HEK293 (cell line): ENCODE measurements at regions not wholly inside any gene's neighbourhood (a gene's known extent, or its start where the extent isn't known, plus 50 kb on each side); places are given as distances from the start of the nearest gene placed in this dataset.

Source experiments
- CTCF ChIA-PET: fragments of 350-600 bp; formaldehyde crosslinking; extraction: SDS; loops from one replicate; lab custom pipeline; 2021; ENCODE audit warnings: antibody characterized with exemption; lab: Yijun Ruan, JAX
- POLR2A ChIA-PET: fragments of 300-600 bp; formaldehyde crosslinking; extraction: SDS; loops from one replicate; lab custom pipeline; 2020; ENCODE audit warnings: antibody characterized with exemption, inconsistent platforms; lab: Yijun Ruan, JAX
- H3K27ac ChIP-seq: fragments of 200-500 bp; sonication (Bioruptor generic); 2 replicates; pipeline ENCODE4 v1.5.1; 2014; ENCODE audit warnings: low read depth, low read length, control low read depth, inconsistent platforms; ENCODE audit errors: extremely low read depth
- H3K36me3 ChIP-seq, 2 experiments: fragments of 200-500 bp in 1 of 2; sonication (Bioruptor generic) in 1 of 2; 1 replicate in 1 of 2; 2 replicates in 1 of 2; pipeline ENCODE4 v1.5.1; 2014 to 2017; ENCODE audit warnings: inconsistent platforms in 2 of 2, low read length in 2 of 2; ENCODE audit not compliant: control insufficient read depth in 2 of 2, insufficient read depth in 1 of 2
- H3K4me1 ChIP-seq: fragments of 200-500 bp; sonication (Bioruptor generic); 2 replicates; pipeline ENCODE4 v1.5.1; 2014; ENCODE audit warnings: mild to moderate bottlenecking, low read length, inconsistent platforms; ENCODE audit not compliant: control insufficient read depth, insufficient read depth
- H3K4me3 ChIP-seq: 2 replicates; pipeline ENCODE4 v1.5.1; 2011; ENCODE audit warnings: low read depth, mild to moderate bottlenecking, control low read depth, low read length, moderate library complexity
- H3K9me3 ChIP-seq: fragments of 200-500 bp; sonication (Bioruptor generic); 2 replicates; pipeline ENCODE4 v1.5.1; 2014; ENCODE audit warnings: low read depth, low read length, inconsistent platforms; ENCODE audit not compliant: control insufficient read depth, insufficient read depth
- MEIS1 ChIP-seq: sonication (generic); formaldehyde crosslinking; IDR thresholded peaks from 2 replicates; pipeline ENCODE4 v1.8.1; 2022; ENCODE audit warnings: missing genetic modification reagents, mild to moderate bottlenecking, borderline replicate concordance
- MYNN ChIP-seq: fragments of 450-650 bp; formaldehyde crosslinking; IDR thresholded peaks from 2 replicates; pipeline ENCODE4 v1.5.1; 2016; ENCODE audit warnings: missing biosample characterization, missing genetic modification characterization, borderline replicate concordance
- SP7 ChIP-seq: fragments of 450-650 bp; formaldehyde crosslinking; IDR thresholded peaks from 2 replicates; pipeline ENCODE4 v1.5.1; 2016; ENCODE audit warnings: missing biosample characterization, missing genetic modification characterization
- ZBTB1 ChIP-seq: fragments of 450-650 bp; formaldehyde crosslinking; IDR thresholded peaks from 2 replicates; pipeline ENCODE4 v1.5.1; 2016; ENCODE audit warnings: missing biosample characterization, missing genetic modification characterization
- ZBTB17 ChIP-seq: fragments of 450-650 bp; formaldehyde crosslinking; IDR thresholded peaks from 2 replicates; pipeline ENCODE4 v1.5.1; 2016; ENCODE audit warnings: missing biosample characterization, missing genetic modification characterization
- ZBTB20 ChIP-seq: fragments of 450-650 bp; formaldehyde crosslinking; IDR thresholded peaks from 2 replicates; pipeline ENCODE4 v1.5.1; 2016; ENCODE audit warnings: missing biosample characterization, missing genetic modification characterization
- ZEB2 ChIP-seq: fragments of 450-650 bp; formaldehyde crosslinking; IDR thresholded peaks from 2 replicates; pipeline ENCODE4 v1.5.1; 2016; ENCODE audit warnings: missing biosample characterization, missing genetic modification characterization
- ZFP37 ChIP-seq: fragments of 450-650 bp; formaldehyde crosslinking; IDR thresholded peaks from 2 replicates; pipeline ENCODE4 v1.5.1; 2016; ENCODE audit warnings: missing biosample characterization, missing genetic modification characterization
- ZNF10 ChIP-seq: fragments of 450-650 bp; formaldehyde crosslinking; IDR thresholded peaks from 2 replicates; pipeline ENCODE4 v1.5.1; 2017; ENCODE audit warnings: missing biosample characterization, missing genetic modification characterization
- ZNF114 ChIP-seq: fragments of 450-650 bp; formaldehyde crosslinking; IDR thresholded peaks from 2 replicates; pipeline ENCODE4 v1.5.0; 2017; ENCODE audit warnings: missing biosample characterization, missing genetic modification characterization
- ZNF132 ChIP-seq: fragments of 450-650 bp; formaldehyde crosslinking; IDR thresholded peaks from 2 replicates; pipeline ENCODE4 v1.5.1; 2017; ENCODE audit warnings: missing biosample characterization, missing genetic modification characterization, borderline replicate concordance
- ZNF133 ChIP-seq: fragments of 450-650 bp; formaldehyde crosslinking; IDR thresholded peaks from 2 replicates; pipeline ENCODE4 v1.5.1; 2016; ENCODE audit warnings: missing biosample characterization, missing genetic modification characterization
- ZNF138 ChIP-seq: fragments of 450-650 bp; formaldehyde crosslinking; IDR thresholded peaks from 2 replicates; pipeline ENCODE4 v1.5.1; 2016; ENCODE audit warnings: missing biosample characterization, missing genetic modification characterization, borderline replicate concordance
- ZNF16 ChIP-seq: fragments of 450-650 bp; formaldehyde crosslinking; IDR thresholded peaks from 2 replicates; pipeline ENCODE4 v1.5.1; 2016; ENCODE audit warnings: low read depth, missing biosample characterization, missing genetic modification characterization
- ZNF184 ChIP-seq: fragments of 450-650 bp; IDR thresholded peaks from 2 replicates; pipeline ENCODE4 v1.5.1; 2018; ENCODE audit warnings: missing biosample characterization, mild to moderate bottlenecking, missing genetic modification characterization
- ZNF350 ChIP-seq: fragments of 450-650 bp; formaldehyde crosslinking; IDR thresholded peaks from 2 replicates; pipeline ENCODE4 v1.5.0; 2017; ENCODE audit warnings: missing biosample characterization, mild to moderate bottlenecking, missing genetic modification characterization
- ZNF394 ChIP-seq: fragments of 450-650 bp; formaldehyde crosslinking; IDR thresholded peaks from 2 replicates; pipeline ENCODE4 v1.5.1; 2016; ENCODE audit warnings: missing biosample characterization, missing genetic modification characterization, mild to moderate bottlenecking, moderate library complexity, borderline replicate concordance
- ZNF416 ChIP-seq: fragments of 450-650 bp; formaldehyde crosslinking; IDR thresholded peaks from 2 replicates; pipeline ENCODE4 v1.5.1; 2016; ENCODE audit warnings: missing biosample characterization, missing genetic modification characterization
- ZNF521 ChIP-seq: fragments of 450-650 bp; formaldehyde crosslinking; IDR thresholded peaks from 2 replicates; pipeline ENCODE4 v1.5.1; 2017; ENCODE audit warnings: missing biosample characterization, mild to moderate bottlenecking, missing genetic modification characterization
- ZNF560 ChIP-seq: fragments of 450-650 bp; formaldehyde crosslinking; IDR thresholded peaks from 2 replicates; pipeline ENCODE4 v1.5.1; 2017; ENCODE audit warnings: missing biosample characterization, missing genetic modification characterization, borderline replicate concordance
- ZNF596 ChIP-seq: fragments of 450-650 bp; IDR thresholded peaks from 2 replicates; pipeline ENCODE4 v1.5.0; 2018; ENCODE audit warnings: missing biosample characterization, mild to moderate bottlenecking, missing genetic modification characterization, moderate library complexity
- ZNF701 ChIP-seq: fragments of 450-650 bp; formaldehyde crosslinking; IDR thresholded peaks from 2 replicates; pipeline ENCODE4 v1.5.1; 2016; ENCODE audit warnings: missing biosample characterization, missing genetic modification characterization
- ZXDB ChIP-seq: fragments of 450-650 bp; formaldehyde crosslinking; IDR thresholded peaks from 2 replicates; pipeline ENCODE4 v1.5.1; 2016; ENCODE audit warnings: missing biosample characterization, missing genetic modification characterization
- TF ChIP-seq, protein P1 (sequence below): fragments of 450-650 bp; formaldehyde crosslinking; optimal IDR thresholded peaks from 2 replicates; pipeline ENCODE3; 2016; ENCODE audit warnings: missing biosample characterization, mild to moderate bottlenecking, missing genetic modification characterization
- TF ChIP-seq, protein P2 (sequence below): fragments of 450-650 bp; formaldehyde crosslinking; conservative IDR thresholded peaks from 2 replicates; pipeline ENCODE4 v1.5.1; 2016; ENCODE audit warnings: low read depth, missing biosample characterization, missing genetic modification characterization

- Histone ChIP-seq H3K9me3 (no peaks in the 10 kb centered on the region), H3K36me3 (no peaks in the 10 kb centered on the region), H3K4me3 (no peak overlapping the region), H3K27ac (no peak overlapping the region), H3K4me1 (no peaks in the 10 kb centered on the region)
- TF ChIP-seq ZEB2 (tag by site-specific recombination) (no peak), ZNF394 (no peak), ZNF132 (tag by site-specific recombination) (no peak), ZXDB (no peak), ZNF114 (tag by site-specific recombination) (no peak), ZNF521 (tag by site-specific recombination) (no peak), ZNF138 (tag by site-specific recombination) (no peak), ZNF16 (tag by site-specific recombination) (no peak), ZNF350 (tag by site-specific recombination) (no peak), ZNF184 (tag by site-specific recombination) (no peak)
- ChIA-PET CTCF (no interaction called here), POLR2A (no interaction called here)
Observed at GRCh38 chr14:39766397-39767000, 334.3 kb upstream of the FBXO33 start.

GRCh38 chr14:39765676-39766075 is 333.4 kb upstream of the FBXO33 start:
- Histone ChIP-seq H3K27ac (no peak overlapping the region), H3K4me1 (no peaks in the 10 kb centered on the region), H3K9me3 (no peaks in the 10 kb centered on the region), H3K36me3 (no peaks in the 10 kb centered on the region), H3K4me3 (no peak overlapping the region)
- TF ChIP-seq ZNF560 (tag by site-specific recombination) (no peak), ZNF701 (tag by site-specific recombination) (no peak), SP7 (tag by site-specific recombination) (no peak), ZNF416 (tag by site-specific recombination) (no peak)
- TF ChIP-seq, protein P1, sequence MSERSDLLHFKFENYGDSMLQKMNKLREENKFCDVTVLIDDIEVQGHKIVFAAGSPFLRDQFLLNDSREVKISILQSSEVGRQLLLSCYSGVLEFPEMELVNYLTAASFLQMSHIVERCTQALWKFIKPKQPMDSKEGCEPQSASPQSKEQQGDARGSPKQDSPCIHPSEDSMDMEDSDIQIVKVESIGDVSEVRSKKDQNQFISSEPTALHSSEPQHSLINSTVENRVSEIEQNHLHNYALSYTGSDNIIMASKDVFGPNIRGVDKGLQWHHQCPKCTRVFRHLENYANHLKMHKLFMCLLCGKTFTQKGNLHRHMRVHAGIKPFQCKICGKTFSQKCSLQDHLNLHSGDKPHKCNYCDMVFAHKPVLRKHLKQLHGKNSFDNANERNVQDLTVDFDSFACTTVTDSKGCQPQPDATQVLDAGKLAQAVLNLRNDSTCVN (tag by site-specific recombination): no peak
- TF ChIP-seq, all 188 proteins: peak for 0
- ChIA-PET CTCF (no interaction called here), POLR2A (no interaction called here)

DNA sequence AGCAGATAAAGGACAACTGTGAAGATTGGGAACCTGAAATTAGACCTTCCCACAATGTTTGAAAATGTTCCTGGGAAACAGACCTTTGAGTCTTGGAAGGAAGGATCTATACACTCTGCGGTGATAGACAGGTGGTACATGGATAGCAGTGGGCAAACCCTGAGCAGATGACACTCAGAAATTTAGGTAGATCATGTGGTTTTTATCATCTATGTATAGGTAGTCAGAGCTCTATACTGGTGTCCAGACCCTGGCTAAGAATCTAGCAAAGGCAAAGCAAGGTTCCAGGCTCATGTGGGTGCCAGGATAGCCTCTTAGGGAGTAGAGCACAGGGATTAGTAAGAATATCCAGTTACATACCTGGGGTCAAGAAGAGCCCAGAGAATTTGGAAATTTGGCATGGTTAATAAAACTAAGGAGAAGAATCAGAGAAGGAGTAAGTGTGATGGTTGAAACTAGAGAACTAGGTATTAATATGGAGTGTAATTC is 331.2 kb upstream of the FBXO33 start:
- CTCF ChIA-PET: no interaction called here
- no peak overlapping the region for H3K27ac ChIP-seq
- H3K36me3 ChIP-seq: no peaks in the 10 kb centered on the region
- no peaks in the 10 kb centered on the region for H3K9me3 ChIP-seq
- H3K4me3 ChIP-seq: no peak overlapping the region
- TF ChIP-seq ZNF596: no peak
- no peak for TF ChIP-seq ZNF133 (tag by site-specific recombination)
- no peak for TF ChIP-seq ZNF10 (tag by site-specific recombination)
- TF ChIP-seq ZNF138 (tag by site-specific recombination): no peak
- TF ChIP-seq, protein P2, sequence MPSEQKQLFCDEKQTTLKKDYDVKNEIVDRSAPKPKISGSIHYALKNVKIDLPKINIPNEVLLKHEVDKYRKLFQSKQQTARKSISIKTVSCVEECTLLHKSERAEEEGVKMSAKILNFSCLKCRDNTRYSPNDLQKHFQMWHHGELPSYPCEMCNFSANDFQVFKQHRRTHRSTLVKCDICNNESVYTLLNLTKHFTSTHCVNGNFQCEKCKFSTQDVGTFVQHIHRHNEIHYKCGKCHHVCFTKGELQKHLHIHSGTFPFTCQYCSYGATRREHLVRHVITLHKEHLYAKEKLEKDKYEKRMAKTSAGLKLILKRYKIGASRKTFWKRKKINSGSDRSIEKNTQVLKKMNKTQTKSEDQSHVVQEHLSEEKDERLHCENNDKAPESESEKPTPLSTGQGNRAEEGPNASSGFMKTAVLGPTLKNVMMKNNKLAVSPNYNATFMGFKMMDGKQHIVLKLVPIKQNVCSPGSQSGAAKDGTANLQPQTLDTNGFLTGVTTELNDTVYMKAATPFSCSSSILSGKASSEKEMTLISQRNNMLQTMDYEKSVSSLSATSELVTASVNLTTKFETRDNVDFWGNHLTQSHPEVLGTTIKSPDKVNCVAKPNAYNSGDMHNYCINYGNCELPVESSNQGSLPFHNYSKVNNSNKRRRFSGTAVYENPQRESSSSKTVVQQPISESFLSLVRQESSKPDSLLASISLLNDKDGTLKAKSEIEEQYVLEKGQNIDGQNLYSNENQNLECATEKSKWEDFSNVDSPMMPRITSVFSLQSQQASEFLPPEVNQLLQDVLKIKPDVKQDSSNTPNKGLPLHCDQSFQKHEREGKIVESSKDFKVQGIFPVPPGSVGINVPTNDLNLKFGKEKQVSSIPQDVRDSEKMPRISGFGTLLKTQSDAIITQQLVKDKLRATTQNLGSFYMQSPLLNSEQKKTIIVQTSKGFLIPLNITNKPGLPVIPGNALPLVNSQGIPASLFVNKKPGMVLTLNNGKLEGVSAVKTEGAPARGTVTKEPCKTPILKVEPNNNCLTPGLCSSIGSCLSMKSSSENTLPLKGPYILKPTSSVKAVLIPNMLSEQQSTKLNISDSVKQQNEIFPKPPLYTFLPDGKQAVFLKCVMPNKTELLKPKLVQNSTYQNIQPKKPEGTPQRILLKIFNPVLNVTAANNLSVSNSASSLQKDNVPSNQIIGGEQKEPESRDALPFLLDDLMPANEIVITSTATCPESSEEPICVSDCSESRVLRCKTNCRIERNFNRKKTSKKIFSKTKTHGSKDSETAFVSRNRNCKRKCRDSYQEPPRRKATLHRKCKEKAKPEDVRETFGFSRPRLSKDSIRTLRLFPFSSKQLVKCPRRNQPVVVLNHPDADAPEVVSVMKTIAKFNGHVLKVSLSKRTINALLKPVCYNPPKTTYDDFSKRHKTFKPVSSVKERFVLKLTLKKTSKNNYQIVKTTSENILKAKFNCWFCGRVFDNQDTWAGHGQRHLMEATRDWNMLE (tag by site-specific recombination): no peak
- no peak for TF ChIP-seq ZBTB1 (tag by site-specific recombination)
- no peak for TF ChIP-seq MEIS1 (CRISPR knock-in tag)
- no peak for TF ChIP-seq MYNN (tag by site-specific recombination)
- no peak for TF ChIP-seq ZFP37
- no peak for TF ChIP-seq ZBTB17 (tag by site-specific recombination)
- no peak for TF ChIP-seq ZBTB20 (tag by site-specific recombination)
- TF ChIP-seq, all 188 proteins: peak for 0
- no peaks in the 10 kb centered on the region for H3K4me1 ChIP-seq
- POLR2A ChIA-PET: no interaction called here
